Stimulated activated naive B cell treated with anti-CD40 and anti-IgM and Interleukin-4, amounts not matched to agents 10 μg/mL and 1 μg/mL and 100 μg/mL, for 72 hours (primary cell): ENCODE measurements at regions not wholly inside any gene's neighbourhood (a gene's known extent, or its start where the extent isn't known, plus 50 kb on each side); places are given as distances from the start of the nearest gene placed in this dataset.

Experiments
- ATAC-seq, 2 donors: fragments of 150-1000 bp; cut with Tn5 transposase; replicated peaks; 2 replicates each; pipeline ENCODE4 v1.10.0; 2021; ENCODE audit warnings: moderate library complexity in 1 of 2
- DNase-seq: peaks from one replicate; pipeline ENCODE4 v3.0.0; 2021
- H3K27ac Mint-ChIP-seq: one replicate; pipeline ENCODE4 v1.8.0; 2022; ENCODE audit warnings: mild to moderate bottlenecking, mixed read lengths
- H3K27me3 Mint-ChIP-seq, 2 donors: one replicate each; pipeline ENCODE4 v1.8.0; 2022; ENCODE audit warnings: mixed read lengths in 2 of 2
- H3K36me3 Mint-ChIP-seq, 2 donors: one replicate each; pipeline ENCODE4 v1.8.0; 2022; ENCODE audit warnings: mixed read lengths in 2 of 2, mild to moderate bottlenecking in 1 of 2
- H3K4me1 Mint-ChIP-seq, 2 donors: one replicate each; pipeline ENCODE4 v1.8.0; 2022; ENCODE audit warnings: mixed read lengths in 2 of 2, mild to moderate bottlenecking in 1 of 2
- H3K4me3 Mint-ChIP-seq, 2 donors: one replicate each; pipeline ENCODE4 v1.8.0; 2022; ENCODE audit warnings: mild to moderate bottlenecking in 2 of 2, mixed read lengths in 2 of 2, moderate library complexity in 1 of 2
- H3K9me3 Mint-ChIP-seq, 2 donors: one replicate each; pipeline ENCODE4 v1.8.0; 2022; ENCODE audit warnings: mixed read lengths in 2 of 2, mild to moderate bottlenecking in 1 of 2

- no peak overlapping the region for H3K4me3 Mint-ChIP-seq
- H3K36me3 Mint-ChIP-seq, result no peaks in the 10 kb centered on the region
- no peaks in the 10 kb centered on the region for H3K4me1 Mint-ChIP-seq
- H3K27me3 Mint-ChIP-seq, result no peaks in the 10 kb centered on the region
- H3K27ac Mint-ChIP-seq, result no peak overlapping the region
- ATAC-seq (no peak), DNase-seq (no peak)
- H3K9me3 Mint-ChIP-seq, result peaks cover 7% of the 10 kb centered on the region in 2 donors
Measured at GRCh38 chr4:181595716-181596115, 647.5 kb upstream of the TENM3 start.

- no peaks in the 10 kb centered on the region for H3K4me1 Mint-ChIP-seq
- H3K27ac Mint-ChIP-seq, result no peak overlapping the region
- H3K4me3 Mint-ChIP-seq, result no peak overlapping the region
- no peak for DNase-seq
- ATAC-seq, result no peak
- H3K9me3 Mint-ChIP-seq, result peaks cover 7% of the 10 kb centered on the region in 2 donors
- H3K36me3 Mint-ChIP-seq, result no peaks in the 10 kb centered on the region
- H3K27me3 Mint-ChIP-seq, result no peaks in the 10 kb centered on the region
Measured at GRCh38 chr4:181597766-181598165, 645.4 kb upstream of the TENM3 start.

- no peak for DNase-seq
- H3K4me1 Mint-ChIP-seq, result no peaks in the 10 kb centered on the region
- ATAC-seq, result no peak
Measured at GRCh38 chr4:181599134-181599533, 644.1 kb upstream of the TENM3 start.

GRCh38 chr4:181601103-181601502, 642.1 kb upstream of the TENM3 start:
- peaks cover 2 to 4% of the 10 kb centered on the region in 2 donors for H3K9me3 Mint-ChIP-seq
- DNase-seq, result no peak

More at GRCh38 chr4:181599134-181599533, 644.1 kb upstream of the TENM3 start:
- Mint-ChIP-seq H3K36me3 (no peaks in the 10 kb centered on the region), H3K27me3 (no peaks in the 10 kb centered on the region), H3K27ac (no peak overlapping the region), H3K4me3 (no peak overlapping the region), H3K9me3 (peaks cover 7 to 8% of the 10 kb centered on the region in 2 donors)

GRCh38 chr4:181604546-181604945, 638.7 kb upstream of the TENM3 start:
- no peaks in the 10 kb centered on the region for H3K36me3 Mint-ChIP-seq
- no peaks in the 10 kb centered on the region for H3K4me1 Mint-ChIP-seq
- DNase-seq (no peak), ATAC-seq (no peak)
- peaks cover 5% of the 10 kb centered on the region in 2 donors for H3K9me3 Mint-ChIP-seq
- H3K4me3 Mint-ChIP-seq, result no peak overlapping the region
- H3K27me3 Mint-ChIP-seq, result no peaks in the 10 kb centered on the region
- H3K27ac Mint-ChIP-seq, result no peak overlapping the region

More at GRCh38 chr4:181601103-181601502, 642.1 kb upstream of the TENM3 start:
- H3K27ac Mint-ChIP-seq, result no peak overlapping the region
- no peak overlapping the region for H3K4me3 Mint-ChIP-seq
- H3K36me3 Mint-ChIP-seq, result no peaks in the 10 kb centered on the region
- no peaks in the 10 kb centered on the region for H3K27me3 Mint-ChIP-seq
- ATAC-seq, result no peak
- H3K4me1 Mint-ChIP-seq, result no peaks in the 10 kb centered on the region

GRCh38 chr4:181606300-181606699, 636.9 kb upstream of the TENM3 start:
- Mint-ChIP-seq H3K4me1 (no peaks in the 10 kb centered on the region), H3K36me3 (no peaks in the 10 kb centered on the region), H3K4me3 (no peak overlapping the region), H3K27me3 (no peaks in the 10 kb centered on the region), H3K27ac (no peak overlapping the region), H3K9me3 (peaks cover 5 to 7% of the 10 kb centered on the region in 2 donors)
- DNase-seq, result no peak
- ATAC-seq, result no peak

- no peak overlapping the region for H3K4me3 Mint-ChIP-seq
- H3K9me3 Mint-ChIP-seq, result peaks cover 3 to 9% of the 10 kb centered on the region in 2 donors
- no peak overlapping the region for H3K27ac Mint-ChIP-seq
- H3K27me3 Mint-ChIP-seq, result no peaks in the 10 kb centered on the region
- DNase-seq (no peak), ATAC-seq (no peak)
- no peaks in the 10 kb centered on the region for H3K4me1 Mint-ChIP-seq
- H3K36me3 Mint-ChIP-seq, result no peaks in the 10 kb centered on the region
Measured at GRCh38 chr4:181608181-181608580, 635.0 kb upstream of the TENM3 start.

- peaks cover 3 to 6% of the 10 kb centered on the region in 2 donors for H3K9me3 Mint-ChIP-seq
- DNase-seq, result no peak
- H3K27me3 Mint-ChIP-seq, result no peaks in the 10 kb centered on the region
- no peak overlapping the region for H3K27ac Mint-ChIP-seq
- no peaks in the 10 kb centered on the region for H3K36me3 Mint-ChIP-seq
- no peak for ATAC-seq
- H3K4me3 Mint-ChIP-seq, result no peak overlapping the region
- H3K4me1 Mint-ChIP-seq, result no peaks in the 10 kb centered on the region
Measured at GRCh38 chr4:181611033-181611711, 632.0 kb upstream of the TENM3 start.

- Mint-ChIP-seq H3K9me3 (peaks cover 2 to 4% of the 10 kb centered on the region in 2 donors), H3K27me3 (no peaks in the 10 kb centered on the region), H3K4me1 (no peaks in the 10 kb centered on the region), H3K27ac (no peak overlapping the region), H3K4me3 (no peak overlapping the region), H3K36me3 (no peaks in the 10 kb centered on the region)
- ATAC-seq (no peak), DNase-seq (no peak)
Measured at GRCh38 chr4:181611946-181612600, 631.1 kb upstream of the TENM3 start.

GRCh38 chr4:181613200-181613599, 630.0 kb upstream of the TENM3 start:
- H3K36me3 Mint-ChIP-seq, result no peaks in the 10 kb centered on the region
- no peak overlapping the region for H3K27ac Mint-ChIP-seq
- H3K9me3 Mint-ChIP-seq, result peaks cover 2 to 4% of the 10 kb centered on the region in 2 donors
- ATAC-seq, result no peak
- H3K4me1 Mint-ChIP-seq, result no peaks in the 10 kb centered on the region
- H3K27me3 Mint-ChIP-seq, result no peaks in the 10 kb centered on the region
- H3K4me3 Mint-ChIP-seq, result no peak overlapping the region
- no peak for DNase-seq

- Mint-ChIP-seq H3K36me3 (no peaks in the 10 kb centered on the region), H3K27me3 (no peaks in the 10 kb centered on the region)
Measured at GRCh38 chr4:181618038-181618618, 625.1 kb upstream of the TENM3 start.

GRCh38 chr4:181618896-181619295, 624.3 kb upstream of the TENM3 start:
- Mint-ChIP-seq H3K9me3 (no peaks in the 10 kb centered on the region), H3K4me1 (no peaks in the 10 kb centered on the region), H3K36me3 (no peaks in the 10 kb centered on the region), H3K27ac (no peak overlapping the region), H3K4me3 (no peak overlapping the region), H3K27me3 (no peaks in the 10 kb centered on the region)
- DNase-seq (no peak), ATAC-seq (no peak)

More at GRCh38 chr4:181618038-181618618, 625.1 kb upstream of the TENM3 start:
- Mint-ChIP-seq H3K27ac (no peak overlapping the region), H3K9me3 (no peaks in the 10 kb centered on the region), H3K4me3 (no peak overlapping the region), H3K4me1 (no peaks in the 10 kb centered on the region)
- DNase-seq, result no peak
- ATAC-seq, result no peak

- ATAC-seq (no peak), DNase-seq (no peak)
- H3K27ac Mint-ChIP-seq, result no peak overlapping the region
- H3K9me3 Mint-ChIP-seq, result no peaks in the 10 kb centered on the region
- no peaks in the 10 kb centered on the region for H3K36me3 Mint-ChIP-seq
- no peaks in the 10 kb centered on the region for H3K4me1 Mint-ChIP-seq
- no peak overlapping the region for H3K4me3 Mint-ChIP-seq
- H3K27me3 Mint-ChIP-seq, result no peaks in the 10 kb centered on the region
Measured at GRCh38 chr4:181619651-181620050, 623.6 kb upstream of the TENM3 start.

GRCh38 chr4:181637186-181638105, 605.8 kb upstream of the TENM3 start:
- no peaks in the 10 kb centered on the region for H3K4me1 Mint-ChIP-seq
- no peaks in the 10 kb centered on the region for H3K36me3 Mint-ChIP-seq
- DNase-seq, result no peak

More at GRCh38 chr4:181637186-181638105, 605.8 kb upstream of the TENM3 start:
- no peak overlapping the region for H3K27ac Mint-ChIP-seq
- no peak overlapping the region for H3K4me3 Mint-ChIP-seq
- ATAC-seq, result no peak
- H3K27me3 Mint-ChIP-seq, result no peaks in the 10 kb centered on the region
- H3K9me3 Mint-ChIP-seq, result peaks cover 7% of the 10 kb centered on the region in 2 donors
